PFSK-1 (cell line): ENCODE measurements at regions not wholly inside any gene's neighbourhood (a gene's known extent, or its start where the extent isn't known, plus 50 kb on each side); places are given as distances from the start of the nearest gene placed in this dataset.

Source experiments
- POLR2AphosphoS5 ChIP-seq: IDR thresholded peaks from 2 replicates; pipeline ENCODE4 v1.6.1; 2012; ENCODE audit warnings: low read depth, mild to moderate bottlenecking, control low read depth, low read length, moderate library complexity
- REST ChIP-seq, 2 experiments: IDR thresholded peaks; 2 replicates each; pipeline versions ENCODE4 v1.6.1 to v1.8.0; 2011 to 2012; ENCODE audit warnings: low read depth in 2 of 2, low read length in 2 of 2, control low read depth in 1 of 2, inconsistent platforms in 1 of 2, mild to moderate bottlenecking in 1 of 2, moderate library complexity in 1 of 2; ENCODE audit not compliant: insufficient read depth in 1 of 2
- SIN3A ChIP-seq: IDR thresholded peaks from 2 replicates; pipeline ENCODE4 v1.6.1; 2012; ENCODE audit warnings: mild to moderate bottlenecking, low read length, moderate library complexity, borderline replicate concordance; ENCODE audit not compliant: insufficient read depth

DNA sequence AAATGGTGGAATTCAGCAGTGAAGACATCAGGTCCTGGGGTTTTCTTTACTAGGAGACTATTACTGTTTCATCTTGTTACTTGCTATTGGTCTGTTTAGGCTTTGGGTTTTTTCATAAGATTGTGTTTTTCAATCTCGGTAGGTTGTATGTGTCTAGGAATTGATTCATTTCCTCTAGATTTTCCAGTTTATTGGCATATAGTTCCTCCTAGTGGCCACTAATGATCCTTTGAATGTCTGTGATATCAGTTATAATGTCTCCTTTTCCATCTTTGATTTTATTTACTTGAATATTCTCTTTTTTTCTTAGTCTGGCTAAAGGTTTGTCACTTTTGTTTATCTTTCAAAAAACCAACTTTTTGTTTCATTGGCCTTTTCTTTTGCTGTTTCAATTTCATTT lies 233.0 kb downstream of the RWDD3 start:
- no peak for TF ChIP-seq REST (IDR thresholded peaks at IDR 0.05; ENCODE audit: insufficient read depth in 1 of 2, low read depth in 2 of 2, low read length in 2 of 2)
- TF ChIP-seq POLR2AphosphoS5 = no peak
- TF ChIP-seq SIN3A = no peak
